ENCODE measurements at regions not wholly inside any gene's neighbourhood (a gene's known extent, or its start where the extent isn't known, plus 50 kb on each side); places are given as distances from the start of the nearest gene placed in this dataset.
"Not testable (repeated sequence)": the region's sequence is repeated elsewhere in the genome, so short reads cannot be mapped to it uniquely, and the experiment has no call there.

- not testable (repeated sequence) for TF ChIP-seq CTCF, POLR2A (IDR thresholded peaks at IDR 0.05)
Measured at GRCh38 chr16:29260683-29261426, 145.7 kb downstream of the NPIPB11 start.

All from body of pancreas (tissue), 4 donors.